IMR-90 (cell line): ENCODE measurements at regions not wholly inside any gene's neighbourhood (a gene's known extent, or its start where the extent isn't known, plus 50 kb on each side); places are given as distances from the start of the nearest gene placed in this dataset.

Experiments
- ATAC-seq: fragments of 200-7000 bp; cut with Tn5 transposase; 2 replicates; pipeline ENCODE4 v1.9.1; 2020; ENCODE audit warnings: low read depth, mild to moderate bottlenecking, moderate library complexity
- BruUV-seq: library from RNA; stranded (reverse); fragments of 400-500 nt; replicated peaks from 2 replicates; lab custom pipeline; 2021; lab: Mats Ljungman, UMichigan
- CTCF ChIA-PET: fragments of 300-600 bp; formaldehyde crosslinking; extraction: SDS; loops from one replicate; lab custom pipeline; 2021; ENCODE audit warnings: antibody characterized with exemption; lab: Yijun Ruan, JAX
- POLR2A ChIA-PET: fragments of 300-600 bp; sonication (Branson Sonifier 250); formaldehyde crosslinking; loops from one replicate; lab custom pipeline; 2022; ENCODE audit warnings: antibody characterized with exemption; ENCODE audit not compliant: unreplicated experiment; lab: Charles Lee
- DNase-seq: peaks from one replicate; pipeline ENCODE4 v3.0.0; 2013
- H2AFZ ChIP-seq: replicated peaks from 2 replicates; pipeline ENCODE3; 2013; ENCODE audit warnings: low read length, mild to moderate bottlenecking; ENCODE audit not compliant: poor library complexity
- H2AK5ac ChIP-seq: 2 replicates; pipeline ENCODE4 v1.6.1; 2013; ENCODE audit warnings: low read depth, low read length, inconsistent platforms
- H2AK9ac ChIP-seq: replicated peaks from 2 replicates; pipeline ENCODE3; 2013; ENCODE audit warnings: mild to moderate bottlenecking, low read depth, low read length, moderate library complexity; ENCODE audit not compliant: poor library complexity
- H2BK120ac ChIP-seq: 2 replicates; pipeline ENCODE4 v1.6.1; 2013; ENCODE audit warnings: low read depth, low read length, inconsistent platforms
- H2BK15ac ChIP-seq: 3 replicates; pipeline ENCODE4 v1.6.1; 2013; ENCODE audit warnings: low read depth, low read length, inconsistent platforms
- H2BK20ac ChIP-seq: 2 replicates; pipeline ENCODE4 v1.6.1; 2013; ENCODE audit warnings: low read depth, mild to moderate bottlenecking, inconsistent platforms, low read length, moderate library complexity
- H2BK5ac ChIP-seq: 2 replicates; pipeline ENCODE4 v1.6.1; 2013; ENCODE audit warnings: mild to moderate bottlenecking, low read depth, low read length, inconsistent platforms; ENCODE audit not compliant: poor library complexity, severe bottlenecking
- H3K14ac ChIP-seq: replicated peaks from 2 replicates; pipeline ENCODE4 v1.6.1; 2013; ENCODE audit warnings: low read depth, low read length, inconsistent platforms
- H3K18ac ChIP-seq: 2 replicates; pipeline ENCODE4 v1.6.1; 2013; ENCODE audit warnings: low read depth, low read length, control low read depth
- H3K23ac ChIP-seq: 2 replicates; pipeline ENCODE4 v1.6.1; 2013; ENCODE audit warnings: low read depth, low read length, inconsistent platforms
- H3K27ac ChIP-seq: 2 replicates; pipeline ENCODE4 v1.5.1; 2013; ENCODE audit warnings: mild to moderate bottlenecking, control low read depth, low read length; ENCODE audit not compliant: insufficient read depth
- H3K27me3 ChIP-seq: 2 replicates; pipeline ENCODE4 v1.6.1; 2013; ENCODE audit warnings: low read length; ENCODE audit not compliant: control insufficient read depth, insufficient read depth
- H3K36me3 ChIP-seq: 2 replicates; pipeline ENCODE4 v1.6.1; 2013; ENCODE audit warnings: low read length, mixed read lengths; ENCODE audit not compliant: control insufficient read depth, insufficient read depth
- H3K4ac ChIP-seq: 2 replicates; pipeline ENCODE4 v1.6.1; 2013; ENCODE audit warnings: low read depth, low read length, inconsistent platforms
- H3K4me1 ChIP-seq: 2 replicates; pipeline ENCODE4 v1.6.1; 2013; ENCODE audit warnings: low read length, mixed read lengths; ENCODE audit not compliant: control insufficient read depth, insufficient read depth
- H3K4me2 ChIP-seq: 2 replicates; pipeline ENCODE4 v1.6.1; 2013; ENCODE audit warnings: low read depth, mild to moderate bottlenecking, control low read depth, low read length, moderate library complexity
- H3K4me3 ChIP-seq: 2 replicates; pipeline ENCODE4 v1.5.1; 2013; ENCODE audit warnings: low read depth, mild to moderate bottlenecking, control low read depth, low read length, moderate library complexity; ENCODE audit not compliant: insufficient read depth
- H3K56ac ChIP-seq: 2 replicates; pipeline ENCODE4 v1.6.1; 2013; ENCODE audit warnings: low read length, inconsistent platforms; ENCODE audit not compliant: insufficient read depth; ENCODE audit errors: extremely low read depth
- H3K79me1 ChIP-seq, 2 experiments: 2 replicates each; pipeline ENCODE4 v1.6.1; 2013; ENCODE audit warnings: low read length in 2 of 2, inconsistent platforms in 1 of 2, low read depth in 1 of 2
- H3K9ac ChIP-seq: 2 replicates; pipeline ENCODE4 v1.6.1; 2013; ENCODE audit warnings: low read depth, low read length, control low read depth
- H3K9me1 ChIP-seq: 2 replicates; pipeline ENCODE4 v1.6.1; 2013; ENCODE audit warnings: low read length, inconsistent platforms; ENCODE audit not compliant: insufficient read depth
- H3K9me3 ChIP-seq: 2 replicates; pipeline ENCODE4 v1.6.1; 2013; ENCODE audit warnings: low read length; ENCODE audit not compliant: control insufficient read depth, insufficient read depth
- H4K20me1 ChIP-seq: 2 replicates; pipeline ENCODE4 v1.6.1; 2013; ENCODE audit warnings: low read length, inconsistent platforms; ENCODE audit not compliant: insufficient read depth
- H4K5ac ChIP-seq: 2 replicates; pipeline ENCODE4 v1.6.1; 2013; ENCODE audit warnings: mild to moderate bottlenecking, low read depth, low read length, control low read depth
- H4K8ac ChIP-seq, 2 experiments: 2 replicates each; pipeline ENCODE4 v1.6.1; 2013; ENCODE audit warnings: low read depth in 2 of 2, low read length in 2 of 2, control low read depth in 1 of 2, inconsistent platforms in 1 of 2
- H4K91ac ChIP-seq: 2 replicates; pipeline ENCODE4 v1.6.1; 2013; ENCODE audit warnings: low read depth, low read length, inconsistent platforms; ENCODE audit not compliant: insufficient read depth
- BHLHE40 ChIP-seq: fragments of 150-350 bp; IDR thresholded peaks from 2 replicates; pipeline ENCODE4 v1.6.1; 2016; ENCODE audit warnings: mild to moderate bottlenecking, low read depth, low read length
- CEBPB ChIP-seq: IDR thresholded peaks from 2 replicates; pipeline ENCODE4 v1.6.1; 2012; ENCODE audit warnings: low read depth, low read length, improper control_type of control experiment
- CHD1 ChIP-seq: IDR thresholded peaks from 2 replicates; pipeline ENCODE4 v1.6.1; 2012; ENCODE audit warnings: low read depth, low read length, improper control_type of control experiment
- CTCF ChIP-seq: conservative IDR thresholded peaks from 2 replicates; pipeline ENCODE4 v1.5.1; 2012; ENCODE audit warnings: mild to moderate bottlenecking, low read depth, low read length, improper control_type of control experiment
- ELK1 ChIP-seq: fragments of 150-350 bp; IDR thresholded peaks from 2 replicates; pipeline ENCODE4 v1.6.1; 2016; ENCODE audit warnings: low read depth, mild to moderate bottlenecking, low read length, moderate library complexity, borderline replicate concordance
- FOS ChIP-seq: fragments of 150-350 bp; IDR thresholded peaks from 2 replicates; pipeline ENCODE4 v1.6.1; 2016; ENCODE audit warnings: low read depth, low read length
- MAFK ChIP-seq: IDR thresholded peaks from 2 replicates; pipeline ENCODE4 v1.6.1; 2012; ENCODE audit warnings: low read depth, low read length, improper control_type of control experiment
- MAZ ChIP-seq: IDR thresholded peaks from 2 replicates; pipeline ENCODE4 v1.6.1; 2012; ENCODE audit warnings: low read depth, mild to moderate bottlenecking, low read length, improper control_type of control experiment, moderate library complexity, borderline replicate concordance
- MXI1 ChIP-seq: IDR thresholded peaks from 2 replicates; pipeline ENCODE4 v1.6.1; 2012; ENCODE audit warnings: low read depth, mild to moderate bottlenecking, low read length, moderate library complexity, borderline replicate concordance
- NFE2L2 ChIP-seq: fragments of 150-350 bp; IDR thresholded peaks from 2 replicates; pipeline ENCODE4 v1.6.1; 2016; ENCODE audit warnings: low read depth, mild to moderate bottlenecking, low read length
- POLR2A ChIP-seq: IDR thresholded peaks from 2 replicates; pipeline ENCODE4 v1.6.1; 2012; ENCODE audit warnings: mild to moderate bottlenecking, low read depth, low read length
- RAD21 ChIP-seq: IDR thresholded peaks from 2 replicates; pipeline ENCODE4 v1.6.1; 2012; ENCODE audit warnings: low read length, improper control_type of control experiment
- RCOR1 ChIP-seq: IDR thresholded peaks from 2 replicates; pipeline ENCODE4 v1.6.1; 2012; ENCODE audit warnings: mild to moderate bottlenecking, low read length, improper control_type of control experiment; ENCODE audit not compliant: insufficient replicate concordance
- RFX5 ChIP-seq: IDR thresholded peaks from 2 replicates; pipeline ENCODE4 v1.8.0; 2012; ENCODE audit warnings: low read depth, mild to moderate bottlenecking, low read length, moderate library complexity
- SMC3 ChIP-seq: fragments of 150-350 bp; IDR thresholded peaks from 2 replicates; pipeline ENCODE4 v1.6.1; 2016; ENCODE audit warnings: low read depth, mild to moderate bottlenecking, antibody characterized with exemption, low read length, moderate library complexity
- USF2 ChIP-seq: fragments of 150-350 bp; IDR thresholded peaks from 2 replicates; pipeline ENCODE4 v1.6.1; 2017; ENCODE audit warnings: mild to moderate bottlenecking, antibody characterized with exemption, low read length, low read depth
- WGBS, 2 experiments: methylation state at CpG; one replicate each; pipeline versions ENCODE4 v1.1.5 to v1.1.7; 2013; ENCODE audit warnings: missing lambda C conversion rate in 2 of 2; ENCODE audit not compliant: insufficient read length in 1 of 2; ENCODE audit errors: extremely low coverage in 2 of 2; 5-methylcytosine and 5-hydroxymethylcytosine counted together
- dilution Hi-C: fragments of 300-500 bp; cut with HindIII; formaldehyde crosslinking; loops from one replicate; pipeline ENCODE4 v1.14.3; 2018; ENCODE audit warnings: low sequenced_read_pairs; ENCODE audit not compliant: unreplicated experiment
- in situ Hi-C: fragments of 300-500 bp; cut with MboI; formaldehyde crosslinking; loops from 3 replicates; pipeline ENCODE4 v1.14.3; 2019; ENCODE audit warnings: low sequenced_read_pairs, inconsistent platforms, mixed read lengths
- intact Hi-C: fragments of 100-400 bp; cut with micrococcal nuclease; formaldehyde crosslinking; loops from 2 replicates; pipeline ENCODE4 v1.10.0; 2022

- Histone ChIP-seq H2BK5ac (no peak overlapping the region), H4K5ac (no peak overlapping the region), H3K23ac (no peak overlapping the region), H2AFZ (no peak overlapping the region), H2AK5ac (no peak overlapping the region), H3K79me1 (no peaks in the 10 kb centered on the region), H3K27ac (no peak overlapping the region), H2BK120ac (no peak overlapping the region), H3K4me3 (no peak overlapping the region), H4K8ac (no peak overlapping the region), H3K9me1 (no peaks in the 10 kb centered on the region), H3K9me3 (peaks cover 9% of the 10 kb centered on the region; the same call in 1 of the 2 replicates), H3K27me3 (no peaks in the 10 kb centered on the region), H2BK15ac (no peak overlapping the region), H2BK20ac (no peak overlapping the region), H2AK9ac (no peak overlapping the region), H3K14ac (no peak overlapping the region), H3K4ac (no peak overlapping the region), H3K56ac (no peak overlapping the region), H3K36me3 (no peaks in the 10 kb centered on the region), H3K18ac (no peak overlapping the region), H4K20me1 (no peaks in the 10 kb centered on the region), H4K91ac (no peak overlapping the region), H3K4me2 (no peak overlapping the region), H3K9ac (no peak overlapping the region), H3K4me1 (peaks cover 3% of the 10 kb centered on the region; the same call in 1 of the 2 replicates)
- ATAC-seq (no peak), DNase-seq (no peak)
- in situ Hi-C loops = no loop called here
- ChIA-PET POLR2A (no interaction called here), CTCF (no interaction called here)
- no CpG with 5 or more reads among the region's 1 CpG for WGBS, 2 experiments
- intact Hi-C loops = no loop called here
- TF ChIP-seq BHLHE40 = no peak
- TF ChIP-seq CTCF = no peak
- no peak for TF ChIP-seq FOS
- no peak for TF ChIP-seq POLR2A
- TF ChIP-seq RFX5 = no peak
- TF ChIP-seq ELK1 = no peak
- TF ChIP-seq NFE2L2 = no peak
- TF ChIP-seq CEBPB = no peak
- no peak for TF ChIP-seq MXI1
- TF ChIP-seq CHD1 = no peak
- no peak for TF ChIP-seq RAD21
- no peak for TF ChIP-seq MAZ
- no peak for TF ChIP-seq RCOR1
- no peak for TF ChIP-seq USF2
- no peak for TF ChIP-seq SMC3
- no peak for TF ChIP-seq MAFK
- dilution Hi-C loops = no loop called here
- BruUV-seq = no TSS peak
These were observed 210.7 kb downstream of the RND3 start for GRCh38 chr2:150276737-150277136.
